GM18867 (cell line): ENCODE measurements at regions not wholly inside any gene's neighbourhood (a gene's known extent, or its start where the extent isn't known, plus 50 kb on each side); places are given as distances from the start of the nearest gene placed in this dataset.
A peak's percentile ranks its signal among the peaks of the same experiment; 100 is the strongest.
"Not testable (repeated sequence)": the region's sequence is repeated elsewhere in the genome, so short reads cannot be mapped to it uniquely, and the experiment has no call there.

ENCODE experiments used
- ATAC-seq: cut with Tn5 transposase; IDR thresholded peaks from one replicate; pipeline ENCODE4 v1.9.1; 2021; ENCODE audit warnings: mild to moderate bottlenecking, moderate library complexity; ENCODE audit not compliant: unreplicated experiment

- ATAC-seq, result not testable (repeated sequence)
Measured at GRCh38 chr20:30295396-30295795, 962.1 kb upstream of the DEFB115 start.

DNA sequence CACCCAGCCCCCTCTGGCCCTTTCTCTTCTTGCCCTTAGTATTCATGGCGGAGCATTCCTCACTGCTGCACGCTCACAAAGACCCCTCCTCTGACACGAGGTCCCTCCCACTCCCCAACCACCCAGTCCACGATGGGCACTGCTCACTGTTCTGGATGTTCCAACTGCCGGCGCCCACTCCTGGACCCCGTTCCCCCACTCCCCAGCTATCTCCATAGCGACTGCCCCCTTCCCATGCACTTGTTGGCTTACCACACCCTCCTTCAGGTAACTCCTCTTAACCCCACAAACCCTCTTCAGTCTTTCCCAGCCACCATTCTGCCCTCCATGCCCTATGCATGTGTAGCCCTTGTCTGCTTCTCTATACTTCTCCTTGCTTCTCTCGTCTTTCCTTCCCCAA is 961.5 kb upstream of the DEFB115 start:
- ATAC-seq, result not testable (repeated sequence)

GRCh38 chr20:30297878-30298595 is 959.4 kb upstream of the DEFB115 start:
- ATAC-seq, result not testable (repeated sequence)

GRCh38 chr20:30300220-30300642 is 957.2 kb upstream of the DEFB115 start:
- not testable (repeated sequence) for ATAC-seq

GRCh38 chr20:30302786-30303185 is 954.7 kb upstream of the DEFB115 start:
- ATAC-seq, result not testable (repeated sequence)

DNA sequence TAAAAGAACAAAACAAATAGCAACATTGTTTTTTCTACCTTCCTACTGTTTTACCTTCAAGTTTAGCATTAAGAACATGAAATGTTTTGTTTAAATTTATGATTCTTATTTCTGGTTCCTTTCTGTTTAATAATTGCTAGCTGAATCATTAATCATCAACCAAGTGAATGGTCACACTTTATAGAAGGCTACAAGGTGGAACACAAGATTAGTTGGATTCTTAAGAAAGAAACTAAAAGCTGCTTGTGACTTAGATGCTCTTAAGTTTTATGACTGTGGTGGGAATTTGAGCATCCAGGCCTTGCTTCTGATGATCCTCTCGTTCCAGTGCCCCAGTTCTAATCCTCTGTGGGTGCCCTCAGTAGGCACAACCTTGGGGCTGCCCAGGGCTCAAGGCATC is 947.5 kb upstream of the DEFB115 start:
- not testable (repeated sequence) for ATAC-seq

- not testable (repeated sequence) for ATAC-seq
Measured at GRCh38 chr20:30310385-30310784, 947.1 kb upstream of the DEFB115 start.

GRCh38 chr20:30312220-30312619 is 945.2 kb upstream of the DEFB115 start:
- ATAC-seq, result not testable (repeated sequence)

GRCh38 chr20:30313660-30314059 is 943.8 kb upstream of the DEFB115 start:
- not testable (repeated sequence) for ATAC-seq

DNA sequence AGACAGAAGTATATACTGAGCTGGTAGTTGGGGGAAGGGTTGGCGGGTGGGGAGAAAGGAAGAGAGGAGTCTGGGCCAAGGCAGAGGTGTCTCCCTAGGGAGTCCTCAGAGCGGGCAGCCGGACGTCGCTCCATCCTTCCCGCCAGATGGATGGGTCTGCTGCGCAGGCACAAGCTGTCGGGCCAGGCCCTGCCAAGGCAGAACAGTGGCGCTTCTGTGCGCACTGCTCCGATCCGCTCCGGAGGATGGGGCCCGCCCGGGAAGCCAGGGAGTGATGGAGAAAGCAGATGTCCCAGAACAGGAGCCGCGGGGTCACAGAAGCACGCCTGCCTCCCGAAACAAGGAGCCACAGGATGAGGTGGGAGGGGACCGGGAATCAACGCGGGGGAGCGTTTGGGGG is 941.4 kb upstream of the DEFB115 start:
- ATAC-seq, result not testable (repeated sequence)

GRCh38 chr20:30316532-30317299 is 940.7 kb upstream of the DEFB115 start:
- not testable (repeated sequence) for ATAC-seq

GRCh38 chr20:30333744-30334143 is 923.7 kb upstream of the DEFB115 start:
- ATAC-seq, result not testable (repeated sequence)

GRCh38 chr20:30337556-30337955 is 919.9 kb upstream of the DEFB115 start:
- ATAC-seq, result not testable (repeated sequence)

GRCh38 chr20:30348932-30349331 is 908.5 kb upstream of the DEFB115 start:
- not testable (repeated sequence) for ATAC-seq

- ATAC-seq, result not testable (repeated sequence)
Measured at GRCh38 chr20:30356854-30357467, 900.5 kb upstream of the DEFB115 start.

GRCh38 chr20:30361756-30362155 is 895.7 kb upstream of the DEFB115 start:
- not testable (repeated sequence) for ATAC-seq

GRCh38 chr20:30376430-30376766 is 881.1 kb upstream of the DEFB115 start:
- not testable (repeated sequence) for ATAC-seq

GRCh38 chr20:30376767-30377658 is 880.5 kb upstream of the DEFB115 start:
- ATAC-seq, result peak; percentile 95

DNA sequence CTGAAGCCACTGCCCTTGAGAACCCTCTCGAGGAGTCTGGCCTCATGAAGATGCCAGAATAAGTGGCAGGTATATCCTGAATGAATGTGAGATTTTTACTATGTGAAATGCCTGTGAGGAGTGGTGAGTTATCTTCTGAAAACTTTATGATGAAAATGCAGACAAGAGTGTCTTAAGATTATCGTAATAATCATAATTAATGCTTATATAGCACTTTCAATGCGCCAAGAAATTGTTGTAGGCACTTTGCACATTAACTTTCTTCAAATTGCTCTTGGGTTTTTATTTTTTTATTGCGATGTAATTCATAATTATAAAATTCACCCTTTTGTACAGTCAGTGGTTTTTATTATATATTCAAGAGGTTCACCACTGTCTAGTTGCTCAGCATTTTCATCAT is 879.1 kb upstream of the DEFB115 start:
- not testable (repeated sequence) for ATAC-seq

DNA sequence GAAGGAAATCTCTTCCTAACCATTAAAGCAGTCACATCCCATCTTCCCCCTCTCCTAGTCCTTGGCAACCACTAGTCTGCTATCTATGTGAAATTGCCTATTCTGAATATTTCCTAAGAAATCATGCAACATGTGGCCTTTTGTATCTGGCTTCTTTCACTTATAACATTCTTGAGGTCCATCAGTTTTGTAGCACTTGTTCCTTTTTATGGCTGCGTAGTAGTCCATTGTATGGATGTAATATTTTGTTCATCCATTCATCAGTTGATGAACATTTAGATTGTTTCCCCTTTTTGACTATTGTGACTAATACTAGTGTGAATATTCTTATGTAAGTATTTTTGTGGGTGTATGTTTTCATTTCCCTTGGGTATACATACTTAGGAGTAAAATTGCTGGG is 878.7 kb upstream of the DEFB115 start:
- ATAC-seq, result not testable (repeated sequence)

- not testable (repeated sequence) for ATAC-seq
Measured at GRCh38 chr20:30384841-30385240, 872.6 kb upstream of the DEFB115 start.
